Glutamatergic neuron (in vitro differentiated cells): ENCODE measurements at regions not wholly inside any gene's neighbourhood (a gene's known extent, or its start where the extent isn't known, plus 50 kb on each side); places are given as distances from the start of the nearest gene placed in this dataset.

Experiments
- DNase-seq: peaks from one replicate; pipeline ENCODE4 v3.0.0; 2022
- H3K27ac Mint-ChIP-seq: one replicate; pipeline ENCODE4 v1.8.0; 2020; ENCODE audit warnings: mild to moderate bottlenecking, mixed read lengths, inconsistent platforms; ENCODE audit not compliant: unreplicated experiment
- H3K27me3 Mint-ChIP-seq: one replicate; pipeline ENCODE4 v1.8.0; 2020; ENCODE audit warnings: mild to moderate bottlenecking, moderate library complexity, mixed read lengths, inconsistent platforms; ENCODE audit not compliant: unreplicated experiment
- H3K36me3 Mint-ChIP-seq: one replicate; pipeline ENCODE4 v1.8.0; 2020; ENCODE audit warnings: mild to moderate bottlenecking, mixed read lengths, inconsistent platforms; ENCODE audit not compliant: unreplicated experiment
- H3K4me1 Mint-ChIP-seq: one replicate; pipeline ENCODE4 v1.8.0; 2020; ENCODE audit warnings: mild to moderate bottlenecking, low read depth, mixed read lengths, inconsistent platforms; ENCODE audit not compliant: unreplicated experiment
- H3K4me3 Mint-ChIP-seq: one replicate; pipeline ENCODE4 v1.8.0; 2020; ENCODE audit warnings: mild to moderate bottlenecking, mixed read lengths, inconsistent platforms; ENCODE audit not compliant: unreplicated experiment
- H3K9me3 Mint-ChIP-seq: one replicate; pipeline ENCODE4 v1.8.0; 2020; ENCODE audit warnings: mild to moderate bottlenecking, moderate library complexity, mixed read lengths, inconsistent platforms; ENCODE audit not compliant: unreplicated experiment
- CTCF ChIP-seq: fragments of 200-600 bp; sonication (generic); IDR thresholded peaks from one replicate; pipeline ENCODE4 v1.5.0; 2021; ENCODE audit not compliant: partially characterized antibody, unreplicated experiment

- no peak for DNase-seq
- peaks cover 12% of the 10 kb centered on the region for H3K36me3 Mint-ChIP-seq
- TF ChIP-seq CTCF = no peak
- H3K9me3 Mint-ChIP-seq = peaks cover 5% of the 10 kb centered on the region
- H3K4me1 Mint-ChIP-seq = no peaks in the 10 kb centered on the region
- H3K4me3 Mint-ChIP-seq = no peak overlapping the region
- H3K27me3 Mint-ChIP-seq = no peaks in the 10 kb centered on the region
- no peak overlapping the region for H3K27ac Mint-ChIP-seq
These were observed 82.1 kb upstream of the BMP4 start for GRCh38 chr14:54038724-54039123.

GRCh38 chr14:54039311-54039710 lies 82.7 kb upstream of the BMP4 start:
- Mint-ChIP-seq H3K9me3 (peaks cover 1% of the 10 kb centered on the region), H3K4me1 (no peaks in the 10 kb centered on the region), H3K27ac (no peak overlapping the region), H3K4me3 (no peak overlapping the region), H3K27me3 (no peaks in the 10 kb centered on the region), H3K36me3 (peaks cover 6% of the 10 kb centered on the region)
- TF ChIP-seq CTCF = no peak
- no peak for DNase-seq

- H3K27ac Mint-ChIP-seq = no peak overlapping the region
- no peaks in the 10 kb centered on the region for H3K4me1 Mint-ChIP-seq
- no peaks in the 10 kb centered on the region for H3K27me3 Mint-ChIP-seq
- H3K4me3 Mint-ChIP-seq = no peak overlapping the region
- H3K36me3 Mint-ChIP-seq = no peaks in the 10 kb centered on the region
- no peak for TF ChIP-seq CTCF
- H3K9me3 Mint-ChIP-seq = no peaks in the 10 kb centered on the region
- DNase-seq = no peak
These were observed 84.2 kb upstream of the BMP4 start for GRCh38 chr14:54040846-54041245.

- H3K27ac Mint-ChIP-seq = no peak overlapping the region
- no peaks in the 10 kb centered on the region for H3K36me3 Mint-ChIP-seq
- no peaks in the 10 kb centered on the region for H3K27me3 Mint-ChIP-seq
- peaks cover under 1% of the 10 kb centered on the region for H3K4me1 Mint-ChIP-seq
- no peak for TF ChIP-seq CTCF
- H3K9me3 Mint-ChIP-seq = no peaks in the 10 kb centered on the region
- DNase-seq = no peak
- H3K4me3 Mint-ChIP-seq = no peak overlapping the region
These were observed 89.6 kb upstream of the BMP4 start for GRCh38 chr14:54046250-54046649.

GRCh38 chr14:54047645-54048308 lies 91.2 kb upstream of the BMP4 start:
- H3K4me1 Mint-ChIP-seq = peaks cover 5% of the 10 kb centered on the region
- no peaks in the 10 kb centered on the region for H3K36me3 Mint-ChIP-seq
- no peak overlapping the region for H3K4me3 Mint-ChIP-seq
- H3K27ac Mint-ChIP-seq = no peak overlapping the region
- TF ChIP-seq CTCF = no peak
- no peak for DNase-seq
- no peaks in the 10 kb centered on the region for H3K27me3 Mint-ChIP-seq
- H3K9me3 Mint-ChIP-seq = no peaks in the 10 kb centered on the region
